ENCODE measurements at regions not wholly inside any gene's neighbourhood (a gene's known extent, or its start where the extent isn't known, plus 50 kb on each side); places are given as distances from the start of the nearest gene placed in this dataset.

DNA sequence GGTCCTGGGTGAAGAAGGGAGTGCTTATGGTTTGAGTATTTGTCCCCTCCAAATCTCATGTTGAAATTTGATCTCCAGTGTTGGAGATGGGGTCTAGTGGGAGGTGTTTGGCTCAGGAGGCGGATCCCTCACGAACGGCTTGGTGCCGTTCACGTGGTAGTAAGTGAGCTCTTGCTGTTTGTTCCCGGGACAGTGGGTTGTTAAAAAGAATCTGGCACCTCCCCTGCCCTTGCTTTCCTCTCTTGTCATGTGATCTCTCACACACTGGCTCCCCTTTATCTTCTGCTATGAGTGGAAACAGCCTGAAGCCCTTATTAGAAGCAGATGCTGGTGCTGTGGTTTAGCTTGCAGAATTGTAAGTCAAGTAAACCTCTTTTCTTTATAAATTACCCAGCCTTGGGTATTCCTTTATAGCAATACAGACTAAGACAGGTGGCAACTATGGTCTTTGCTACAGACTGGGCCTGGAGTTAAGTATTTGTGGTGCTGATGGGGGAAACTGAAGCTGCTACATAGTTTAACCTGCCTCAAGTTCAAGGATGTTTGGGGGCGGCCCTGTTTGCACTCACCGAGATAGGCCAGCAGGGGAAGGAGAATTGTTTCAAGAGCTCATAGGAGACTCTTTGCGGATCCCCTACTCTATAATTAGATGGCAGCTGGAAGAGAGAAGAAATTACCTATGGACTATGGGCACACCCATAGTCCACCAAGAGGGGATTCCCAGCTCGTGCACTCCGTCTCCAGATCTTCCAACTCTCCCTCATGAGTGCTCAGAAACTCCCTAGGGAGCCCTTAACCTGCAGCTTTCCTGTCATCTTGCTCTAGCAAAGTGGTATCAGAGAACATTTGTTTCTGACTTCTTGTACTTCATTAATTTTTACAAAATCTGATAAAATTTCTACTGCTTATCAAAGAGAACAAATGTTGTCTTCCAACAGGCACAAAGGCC lies 164.6 kb downstream of the SLC15A5 start:
- ChIA-PET CTCF (interaction anchor here (1.0 kb wide), 1 partner anchor 131 kb away, joined by 3 read pairs; no protein-coding TSS in a partner anchor), POLR2A (no interaction called here)
- TF ChIP-seq CTCF (IDR thresholded peaks at IDR 0.05; ENCODE audit: insufficient read depth, low read length, missing control alignments), result no peak
- DNase-seq (ENCODE audit: low read depth, low spot score), result no peak
- H3K4me3 ChIP-seq (ENCODE audit: low read depth, low read length), result no peak overlapping the region

DNA sequence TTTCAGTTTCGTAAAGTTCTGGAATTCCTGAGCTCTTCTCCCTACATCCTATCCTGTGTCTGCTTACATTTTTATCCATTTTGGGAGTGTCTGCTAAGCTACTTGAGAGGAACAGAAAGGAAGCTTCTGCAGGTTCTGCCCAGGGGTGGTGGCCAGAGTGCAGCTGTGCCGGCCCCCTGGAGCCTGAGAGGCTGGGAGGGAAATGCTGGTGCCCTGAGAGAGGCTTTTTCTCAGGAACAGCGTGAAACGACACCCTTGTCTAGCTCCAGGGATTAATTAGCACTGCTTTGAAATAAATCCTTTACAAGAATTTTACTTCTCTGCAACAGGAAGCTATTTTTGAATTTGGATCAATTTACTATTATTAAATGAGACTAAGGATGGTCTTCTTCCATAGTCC lies 165.4 kb downstream of the SLC15A5 start:
- CTCF ChIA-PET, result interaction anchor here (1.0 kb wide), 1 partner anchor 130 kb away, joined by 3 read pairs; no protein-coding TSS in a partner anchor
- POLR2A ChIA-PET, result no interaction called here
- DNase-seq (ENCODE audit: low read depth, low spot score), result no peak
- no peak overlapping the region for H3K4me3 ChIP-seq (ENCODE audit: low read depth, low read length)
- no peak for TF ChIP-seq CTCF (IDR thresholded peaks at IDR 0.05; ENCODE audit: insufficient read depth, low read length, missing control alignments)

- TF ChIP-seq CTCF (IDR thresholded peaks at IDR 0.05; ENCODE audit: insufficient read depth, low read length, missing control alignments), result no peak
- ChIA-PET POLR2A (no interaction called here), CTCF (no interaction called here)
- no peak overlapping the region for H3K4me3 ChIP-seq (ENCODE audit: low read depth, low read length)
- no peak for DNase-seq (ENCODE audit: low read depth, low spot score)
Measured at GRCh38 chr12:16110596-16110995, 166.9 kb downstream of the SLC15A5 start.

GRCh38 chr12:16103851-16104250 lies 173.6 kb downstream of the SLC15A5 start:
- TF ChIP-seq CTCF (IDR thresholded peaks at IDR 0.05; ENCODE audit: insufficient read depth, low read length, missing control alignments), result no peak
- ChIA-PET CTCF (no interaction called here), POLR2A (interaction anchor here (0.7 kb wide), 1 partner anchor 8 kb away, joined by 4 read pairs; no protein-coding TSS in a partner anchor)
- H3K4me3 ChIP-seq (ENCODE audit: low read depth, low read length), result no peak overlapping the region
- DNase-seq (ENCODE audit: low read depth, low spot score), result no peak

DNA sequence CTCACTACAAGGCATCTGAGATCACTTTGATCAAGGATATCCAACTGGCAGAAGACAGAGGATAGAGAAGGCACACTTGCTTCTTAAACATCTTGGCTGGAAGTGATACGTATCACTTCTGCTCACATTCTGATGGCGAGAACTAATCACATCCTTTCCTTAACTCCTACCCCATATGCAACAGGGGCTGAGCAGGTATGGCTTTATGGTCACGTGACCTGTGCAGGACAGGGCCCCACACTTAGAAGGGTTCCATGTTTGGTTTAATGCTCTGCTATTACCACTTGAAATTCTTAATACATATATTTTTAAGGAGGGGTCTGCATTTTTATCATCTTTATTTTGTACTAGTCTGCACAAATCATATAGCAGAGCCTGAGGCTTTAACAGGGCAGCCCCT lies 177.3 kb downstream of the SLC15A5 start:
- H3K4me3 ChIP-seq (ENCODE audit: low read depth, low read length), result no peak overlapping the region
- CTCF ChIA-PET, result no interaction called here
- no peak for DNase-seq (ENCODE audit: low read depth, low spot score)
- POLR2A ChIA-PET, result no interaction called here
- TF ChIP-seq CTCF (IDR thresholded peaks at IDR 0.05; ENCODE audit: insufficient read depth, low read length, missing control alignments), result no peak

DNA sequence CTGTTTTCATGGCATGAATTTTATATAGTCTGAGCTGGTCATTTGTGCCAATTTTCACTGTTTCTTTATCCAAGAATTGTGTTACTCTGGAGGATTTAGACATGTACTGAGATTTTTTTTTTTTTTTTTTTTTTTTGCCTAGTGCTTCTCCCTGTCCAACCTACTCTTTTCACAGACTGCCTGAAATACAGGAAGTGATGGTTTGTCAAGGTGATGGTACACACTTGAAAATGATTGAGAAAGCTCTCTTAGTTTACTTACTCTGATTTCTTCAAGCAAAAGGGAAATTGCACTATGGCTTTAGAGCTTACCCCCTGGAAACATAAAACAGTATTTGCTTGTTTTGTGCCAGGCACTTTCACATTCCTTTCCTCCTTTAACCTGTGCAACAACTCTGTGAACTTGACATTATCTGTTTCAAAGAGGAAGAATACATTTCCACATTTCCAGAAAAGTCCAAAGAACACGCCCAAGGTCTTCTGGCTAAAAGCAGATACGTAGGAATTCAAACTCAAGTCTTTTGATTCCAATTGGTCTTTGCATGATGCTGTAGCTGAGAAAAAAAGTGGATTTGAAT lies 181.1 kb downstream of the SLC15A5 start:
- TF ChIP-seq CTCF (IDR thresholded peaks at IDR 0.05; ENCODE audit: insufficient read depth, low read length, missing control alignments), result no peak
- DNase-seq (ENCODE audit: low read depth, low spot score), result no peak
- ChIA-PET CTCF (interaction anchor here (0.7 kb wide), 1 partner anchor 12 kb away, joined by 3 read pairs; no protein-coding TSS in a partner anchor), POLR2A (interaction anchor here (0.5 kb wide), 1 partner anchor 8 kb away, joined by 4 read pairs; no protein-coding TSS in a partner anchor)
- no peak overlapping the region for H3K4me3 ChIP-seq (ENCODE audit: low read depth, low read length)
